Spleen (tissue), 11 donors: ENCODE measurements at regions not wholly inside any gene's neighbourhood (a gene's known extent, or its start where the extent isn't known, plus 50 kb on each side); places are given as distances from the start of the nearest gene placed in this dataset.

Experiments
- DNase-seq: peaks from one replicate; pipeline ENCODE4 v3.0.0-alpha.2; 2020
- H3K27ac ChIP-seq, 8 donors: fragments of 200-600 bp; sonication (generic) in 7 of 8; 1 replicate in 4 of 8; 2 replicates in 4 of 8; pipeline versions ENCODE4 v1.5.0 to v1.8.0; 2016 to 2021; ENCODE audit warnings: inconsistent platforms in 4 of 8, mild to moderate bottlenecking in 4 of 8, moderate library complexity in 1 of 8
- H3K27me3 ChIP-seq, 7 donors: fragments of 200-600 bp; sonication (generic) in 6 of 7; replicated peaks in 1 of 7; 1 replicate in 4 of 7; 2 replicates in 3 of 7; pipeline versions ENCODE4 v1.5.0 to v1.8.0; 2016 to 2021; ENCODE audit warnings: inconsistent platforms in 3 of 7, mild to moderate bottlenecking in 1 of 7
- H3K36me3 ChIP-seq, 6 donors: fragments of 200-600 bp; sonication (generic) in 5 of 6; 1 replicate in 4 of 6; 2 replicates in 2 of 6; pipeline versions ENCODE4 v1.5.0 to v1.8.0; 2016 to 2021; ENCODE audit warnings: inconsistent platforms in 2 of 6
- H3K4me1 ChIP-seq, 6 donors: fragments of 200-600 bp; sonication (generic) in 5 of 6; 1 replicate in 3 of 6; 2 replicates in 3 of 6; pipeline versions ENCODE4 v1.5.0 to v1.8.0; 2016 to 2021; ENCODE audit warnings: inconsistent platforms in 3 of 6
- H3K4me3 ChIP-seq, 8 donors: fragments of 200-600 bp; sonication (generic) in 7 of 8; 1 replicate in 4 of 8; 2 replicates in 4 of 8; pipeline versions ENCODE4 v1.5.0 to v1.8.0; 2016 to 2021; ENCODE audit warnings: inconsistent platforms in 4 of 8, mild to moderate bottlenecking in 4 of 8, moderate library complexity in 2 of 8
- H3K9me3 ChIP-seq, 8 donors: fragments of 200-600 bp; sonication (generic) in 7 of 8; 1 replicate in 4 of 8; 2 replicates in 4 of 8; pipeline versions ENCODE4 v1.5.0 to v1.8.0; 2016 to 2021; ENCODE audit warnings: inconsistent platforms in 4 of 8
- POLR2A ChIP-seq, 3 donors: fragments of 450-650 bp; IDR thresholded peaks; one replicate each; pipeline ENCODE4 v1.5.1; 2017; ENCODE audit warnings: antibody characterized with exemption in 3 of 3, mild to moderate bottlenecking in 1 of 3
- POLR2AphosphoS5 ChIP-seq, 3 donors: sonication (generic); formaldehyde crosslinking; IDR thresholded peaks; one replicate each; pipeline ENCODE4 v1.5.1; 2017; ENCODE audit warnings: antibody characterized with exemption in 3 of 3
- WGBS, 5 donors: extraction: QIAGEN DNeasy Blood & Tissue Kit in 3 of 5; methylation state at CpG; one replicate each; pipeline versions ENCODE4 v1.1.5 to v1.1.7; 2013 to 2018; 5-methylcytosine and 5-hydroxymethylcytosine counted together
- intact Hi-C: fragments of 100-400 bp; cut with DNase I; formaldehyde crosslinking; loops from one replicate; pipeline ENCODE4 v1.15.0; 2023; ENCODE audit warnings: low total_unique reads
- TF ChIP-seq, protein P1 (sequence below), 11 experiments: fragments of 200-600 bp in 7 of 11; fragments of 450-650 bp in 4 of 11; sonication (generic) in 4 of 11; IDR thresholded peaks in 8 of 11; conservative IDR thresholded peaks in 3 of 11; 1 replicate in 7 of 11; 2 replicates in 4 of 11; pipeline versions ENCODE4 v1.4.0 to v1.8.0; 2016 to 2021; ENCODE audit warnings: antibody characterized with exemption in 11 of 11, inconsistent platforms in 4 of 11, mild to moderate bottlenecking in 1 of 11
- donor health status: healthy with polysubstance abuse.
- donor health status: DM: no; HTN: no; CAD: no; lungs with moderate emphysema.
- donor health status: DM: no; HTN: no; CAD: no.
- donor health status: Bipolar disorder and iron deficiency.
- donor health status: healthy.
- donor health status: DM: no; HTN: no; CAD: no.
- donor health status: DM: yes; HTN: yes; CAD: no.

DNA sequence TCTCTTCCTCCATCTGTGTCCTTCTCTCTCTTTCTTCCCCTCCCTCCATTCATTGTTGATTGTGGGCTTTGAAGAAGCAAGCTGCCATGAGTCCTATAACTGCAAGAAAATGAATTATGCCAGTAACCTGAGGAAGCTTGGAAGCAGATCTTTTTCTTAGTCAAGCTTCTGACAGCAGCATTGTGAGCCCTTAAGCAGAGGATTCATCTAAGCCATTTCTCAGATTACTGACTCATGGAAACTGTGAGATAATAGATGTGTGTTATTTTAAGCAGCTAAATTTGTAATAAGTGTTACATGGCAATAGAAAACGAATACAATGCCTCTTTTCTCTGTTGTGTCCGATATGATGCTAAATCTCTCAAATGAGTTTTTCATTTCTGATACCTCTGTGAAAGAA lies 1109.7 kb downstream of the CDH11 start:
- no peak overlapping the region for H3K4me3 ChIP-seq
- H3K4me1 ChIP-seq, result no peaks in the 10 kb centered on the region
- 70 to 77% (median 72%) methylated on average over 2 of the region's 2 CpGs for WGBS, 5 donors
- H3K27me3 ChIP-seq, result no peaks in the 10 kb centered on the region
- no peaks in the 10 kb centered on the region for H3K36me3 ChIP-seq
- intact Hi-C loops, result no loop called here
- peaks cover 0 to 13% (median 0%) of the 10 kb centered on the region in 8 donors for H3K9me3 ChIP-seq
- TF ChIP-seq POLR2A (IDR thresholded peaks at IDR 0.05) (no peak), POLR2AphosphoS5 (IDR thresholded peaks at IDR 0.05) (no peak)
- TF ChIP-seq, protein P1, sequence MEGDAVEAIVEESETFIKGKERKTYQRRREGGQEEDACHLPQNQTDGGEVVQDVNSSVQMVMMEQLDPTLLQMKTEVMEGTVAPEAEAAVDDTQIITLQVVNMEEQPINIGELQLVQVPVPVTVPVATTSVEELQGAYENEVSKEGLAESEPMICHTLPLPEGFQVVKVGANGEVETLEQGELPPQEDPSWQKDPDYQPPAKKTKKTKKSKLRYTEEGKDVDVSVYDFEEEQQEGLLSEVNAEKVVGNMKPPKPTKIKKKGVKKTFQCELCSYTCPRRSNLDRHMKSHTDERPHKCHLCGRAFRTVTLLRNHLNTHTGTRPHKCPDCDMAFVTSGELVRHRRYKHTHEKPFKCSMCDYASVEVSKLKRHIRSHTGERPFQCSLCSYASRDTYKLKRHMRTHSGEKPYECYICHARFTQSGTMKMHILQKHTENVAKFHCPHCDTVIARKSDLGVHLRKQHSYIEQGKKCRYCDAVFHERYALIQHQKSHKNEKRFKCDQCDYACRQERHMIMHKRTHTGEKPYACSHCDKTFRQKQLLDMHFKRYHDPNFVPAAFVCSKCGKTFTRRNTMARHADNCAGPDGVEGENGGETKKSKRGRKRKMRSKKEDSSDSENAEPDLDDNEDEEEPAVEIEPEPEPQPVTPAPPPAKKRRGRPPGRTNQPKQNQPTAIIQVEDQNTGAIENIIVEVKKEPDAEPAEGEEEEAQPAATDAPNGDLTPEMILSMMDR (IDR thresholded peaks at IDR 0.05 in 8 of 11, conservative IDR thresholded peaks at IDR 0.05 in 3 of 11), result no peak
- no peak for DNase-seq
- no peak overlapping the region for H3K27ac ChIP-seq

DNA sequence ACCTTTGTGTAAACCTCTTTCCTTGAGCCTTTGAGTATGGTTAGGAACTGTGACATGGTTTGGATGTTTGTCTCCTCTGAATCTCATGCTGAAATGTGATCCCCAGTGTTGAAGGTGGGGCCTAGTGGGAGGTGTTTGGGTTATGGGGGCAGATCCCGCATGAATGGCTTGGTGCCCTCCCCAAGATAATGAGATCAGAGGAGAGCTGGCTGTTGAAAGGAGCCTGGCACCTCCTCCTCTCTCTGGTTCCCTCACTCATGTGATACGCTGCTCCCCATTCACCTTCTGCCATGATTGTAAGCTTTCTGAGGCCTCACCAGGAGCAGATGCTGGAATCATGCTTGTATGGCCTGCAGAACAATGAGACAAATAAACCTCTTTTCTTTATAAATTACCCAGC lies 1110.2 kb downstream of the CDH11 start:
- Histone ChIP-seq H3K27ac (no peak overlapping the region), H3K36me3 (no peaks in the 10 kb centered on the region), H3K9me3 (peaks cover 0 to 11% (median 0%) of the 10 kb centered on the region in 8 donors), H3K4me1 (no peaks in the 10 kb centered on the region), H3K4me3 (no peak overlapping the region), H3K27me3 (no peaks in the 10 kb centered on the region)
- WGBS, 5 donors, result 67 to 91% (median 76%) methylated on average over 2 of the region's 2 CpGs
- intact Hi-C loops, result no loop called here
- DNase-seq, result no peak
- TF ChIP-seq POLR2AphosphoS5 (IDR thresholded peaks at IDR 0.05), result no peak
- TF ChIP-seq, protein P1 (IDR thresholded peaks at IDR 0.05 in 8 of 11, conservative IDR thresholded peaks at IDR 0.05 in 3 of 11), result no peak
- TF ChIP-seq POLR2A (IDR thresholded peaks at IDR 0.05), result no peak

DNA sequence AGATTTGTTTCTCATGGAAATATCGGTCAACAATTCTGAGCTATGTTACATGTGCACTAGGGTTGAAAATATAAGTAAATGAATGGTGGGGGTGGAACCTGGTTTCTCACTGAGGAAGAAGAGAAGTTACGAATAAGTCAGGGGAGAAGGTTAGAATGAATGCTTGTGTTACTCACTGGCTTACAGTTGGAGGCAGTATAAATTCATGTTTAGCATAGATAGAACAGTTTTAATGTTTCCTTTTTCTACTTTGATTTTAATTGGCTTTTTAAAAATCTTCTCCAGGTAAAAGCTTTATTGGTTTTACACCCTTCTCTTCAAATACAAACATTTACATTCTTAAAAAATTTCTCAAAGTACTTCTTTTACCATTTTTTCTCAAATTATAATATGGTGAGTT lies 1113.7 kb downstream of the CDH11 start:
- Histone ChIP-seq H3K4me3 (no peak overlapping the region), H3K27me3 (no peaks in the 10 kb centered on the region), H3K9me3 (peaks cover 0 to 16% (median 0%) of the 10 kb centered on the region in 8 donors), H3K4me1 (no peaks in the 10 kb centered on the region), H3K36me3 (no peaks in the 10 kb centered on the region), H3K27ac (no peak overlapping the region)
- TF ChIP-seq POLR2AphosphoS5 (IDR thresholded peaks at IDR 0.05) (no peak), POLR2A (IDR thresholded peaks at IDR 0.05) (no peak)
- TF ChIP-seq, protein P1 (IDR thresholded peaks at IDR 0.05 in 8 of 11, conservative IDR thresholded peaks at IDR 0.05 in 3 of 11), result no peak
- no peak for DNase-seq
- WGBS, 5 donors, result 82 to 90% (median 87%) methylated on average over 2 of the region's 2 CpGs
- intact Hi-C loops, result no loop called here

DNA sequence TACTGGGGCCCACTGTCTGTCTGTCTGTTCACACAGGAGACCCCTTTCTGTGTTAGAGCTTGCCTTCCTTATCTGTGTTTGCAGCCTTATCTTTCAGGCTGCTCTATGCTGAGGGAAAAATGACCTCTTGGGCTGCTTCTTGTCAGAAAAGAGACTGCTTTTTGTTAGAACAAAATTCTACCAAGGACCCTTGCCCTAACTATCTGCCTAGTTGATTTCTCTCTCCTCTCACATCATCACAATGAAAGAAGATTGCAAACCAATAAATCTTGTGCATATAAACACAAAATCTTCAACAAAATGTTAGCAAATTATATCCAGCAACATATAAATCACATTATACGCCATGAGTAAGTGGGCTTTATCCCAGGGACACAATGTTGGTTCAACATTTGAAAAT lies 1117.7 kb downstream of the CDH11 start:
- no peaks in the 10 kb centered on the region for H3K36me3 ChIP-seq
- 69 to 83% (median 75%) methylated on average over 1 of the region's 1 CpG for WGBS, 5 donors
- H3K9me3 ChIP-seq, result peaks cover 0 to 12% (median 8%) of the 10 kb centered on the region in 8 donors
- H3K27me3 ChIP-seq, result no peaks in the 10 kb centered on the region
- H3K27ac ChIP-seq, result no peak overlapping the region
- DNase-seq, result no peak
- no peak overlapping the region for H3K4me3 ChIP-seq
- no peaks in the 10 kb centered on the region for H3K4me1 ChIP-seq
- intact Hi-C loops, result no loop called here
- TF ChIP-seq POLR2AphosphoS5 (IDR thresholded peaks at IDR 0.05) (no peak), POLR2A (IDR thresholded peaks at IDR 0.05) (no peak)
- TF ChIP-seq, protein P1 (IDR thresholded peaks at IDR 0.05 in 8 of 11, conservative IDR thresholded peaks at IDR 0.05 in 3 of 11), result no peak
